ENCODE measurements at regions not wholly inside any gene's neighbourhood (a gene's known extent, or its start where the extent isn't known, plus 50 kb on each side); places are given as distances from the start of the nearest gene placed in this dataset.

DNA sequence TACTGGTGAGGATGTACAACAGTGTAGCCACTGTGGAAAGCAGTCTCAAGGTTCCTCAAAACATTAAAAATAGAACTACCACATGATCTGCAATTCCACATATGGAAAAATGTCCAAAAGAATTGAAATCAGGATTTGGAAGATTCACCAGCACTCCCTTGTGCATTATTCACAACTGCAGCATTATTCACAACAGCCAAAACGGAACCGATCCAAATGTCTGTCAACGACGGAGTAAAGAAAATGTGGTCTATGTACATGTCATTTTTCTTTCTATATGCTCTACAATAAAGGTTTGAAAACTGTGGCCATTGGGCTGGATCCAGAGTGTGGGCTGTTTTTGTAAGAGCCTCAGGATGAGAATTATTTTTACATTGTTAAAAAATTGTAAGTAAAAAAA lies 1206.1 kb upstream of the CELF2 start:
- DNase-seq = no peak
- no peak overlapping the region for H3K4me3 ChIP-seq
- intact Hi-C loops (cut with DNase I) = no loop called here
- no peak for TF ChIP-seq POLR2A (IDR thresholded peaks at IDR 0.05)
- TF ChIP-seq, protein P1, sequence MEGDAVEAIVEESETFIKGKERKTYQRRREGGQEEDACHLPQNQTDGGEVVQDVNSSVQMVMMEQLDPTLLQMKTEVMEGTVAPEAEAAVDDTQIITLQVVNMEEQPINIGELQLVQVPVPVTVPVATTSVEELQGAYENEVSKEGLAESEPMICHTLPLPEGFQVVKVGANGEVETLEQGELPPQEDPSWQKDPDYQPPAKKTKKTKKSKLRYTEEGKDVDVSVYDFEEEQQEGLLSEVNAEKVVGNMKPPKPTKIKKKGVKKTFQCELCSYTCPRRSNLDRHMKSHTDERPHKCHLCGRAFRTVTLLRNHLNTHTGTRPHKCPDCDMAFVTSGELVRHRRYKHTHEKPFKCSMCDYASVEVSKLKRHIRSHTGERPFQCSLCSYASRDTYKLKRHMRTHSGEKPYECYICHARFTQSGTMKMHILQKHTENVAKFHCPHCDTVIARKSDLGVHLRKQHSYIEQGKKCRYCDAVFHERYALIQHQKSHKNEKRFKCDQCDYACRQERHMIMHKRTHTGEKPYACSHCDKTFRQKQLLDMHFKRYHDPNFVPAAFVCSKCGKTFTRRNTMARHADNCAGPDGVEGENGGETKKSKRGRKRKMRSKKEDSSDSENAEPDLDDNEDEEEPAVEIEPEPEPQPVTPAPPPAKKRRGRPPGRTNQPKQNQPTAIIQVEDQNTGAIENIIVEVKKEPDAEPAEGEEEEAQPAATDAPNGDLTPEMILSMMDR (IDR thresholded peaks at IDR 0.05) = no peak
- no peaks in the 10 kb centered on the region for H3K4me1 ChIP-seq
- H3K27me3 ChIP-seq = no peaks in the 10 kb centered on the region
- no peaks in the 10 kb centered on the region for H3K36me3 ChIP-seq
- whole genome bisulfite sequencing, 2 donors = 82 to 93% methylated on average over 3 to 4 of the region's 4 CpGs
- no peaks in the 10 kb centered on the region for H3K9me3 ChIP-seq
- no peak overlapping the region for H3K27ac ChIP-seq

DNA sequence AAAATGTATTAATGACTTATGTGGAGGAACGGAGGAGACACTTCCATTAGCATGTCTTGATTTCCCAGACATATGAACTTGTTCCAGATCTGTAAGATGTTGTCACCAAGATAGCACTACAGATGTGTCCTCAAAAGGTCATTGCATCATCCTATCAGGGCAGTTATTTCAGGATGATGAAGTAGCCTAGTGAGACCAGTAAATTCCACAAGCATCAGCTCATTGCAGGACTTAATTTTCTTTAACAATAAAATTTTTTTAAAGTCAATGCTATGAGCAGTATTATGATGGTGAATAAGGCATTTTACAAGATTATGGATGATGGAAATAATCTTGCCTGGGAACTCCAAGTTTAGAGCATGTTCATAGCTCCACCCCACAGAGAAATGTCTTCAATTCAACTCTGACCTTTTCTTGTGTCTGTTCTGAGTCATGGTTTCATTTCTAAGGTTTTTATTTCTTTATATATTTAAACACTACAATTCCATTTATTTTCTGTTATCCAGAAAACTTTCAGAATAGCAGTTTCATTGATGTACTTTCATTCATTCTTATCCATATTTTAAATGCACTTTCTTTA lies 1203.3 kb upstream of the CELF2 start:
- no peaks in the 10 kb centered on the region for H3K4me1 ChIP-seq
- no peak for DNase-seq
- WGBS, 2 donors = 59 to 73% methylated on average over 1 of the region's 1 CpG
- no peak overlapping the region for H3K4me3 ChIP-seq
- H3K9me3 ChIP-seq = no peaks in the 10 kb centered on the region
- H3K36me3 ChIP-seq = no peaks in the 10 kb centered on the region
- intact Hi-C loops (cut with DNase I) = no loop called here
- no peaks in the 10 kb centered on the region for H3K27me3 ChIP-seq
- no peak overlapping the region for H3K27ac ChIP-seq
- no peak for TF ChIP-seq POLR2A (IDR thresholded peaks at IDR 0.05)
- TF ChIP-seq, protein P1 (IDR thresholded peaks at IDR 0.05) = no peak

DNA sequence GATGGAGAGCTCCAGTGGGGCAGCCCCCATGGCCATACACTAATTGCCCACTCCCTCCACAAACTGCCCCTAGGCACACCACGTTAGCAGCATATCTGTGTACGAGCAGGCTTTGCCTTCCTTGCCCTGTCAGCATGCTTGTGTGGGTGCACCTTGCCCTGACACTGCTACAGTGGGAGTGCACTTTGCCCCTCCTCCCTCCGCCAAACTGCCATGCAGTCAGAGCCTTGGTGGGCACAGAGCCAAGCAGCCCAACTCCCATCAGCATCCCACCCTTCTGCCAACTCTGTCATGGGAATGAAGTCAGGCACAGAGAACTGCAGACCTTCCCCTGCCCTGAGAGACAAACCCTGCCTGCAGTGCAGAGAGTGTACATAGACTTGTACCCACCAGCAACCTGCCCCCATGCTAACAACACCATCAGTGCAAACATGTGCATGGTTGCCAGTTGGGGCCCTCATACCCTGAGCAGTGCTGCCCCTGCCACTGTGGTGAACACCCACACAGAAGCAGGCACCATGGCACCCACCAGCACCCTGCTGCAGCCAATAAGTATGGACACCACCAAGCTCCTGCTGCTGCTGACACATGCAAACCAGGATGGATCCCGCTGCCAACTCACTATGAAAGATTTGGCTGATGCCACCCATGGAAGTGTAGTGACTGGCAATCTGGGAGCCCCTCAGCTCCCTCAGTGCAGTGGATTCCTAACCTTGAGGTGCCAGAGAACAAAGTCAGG lies 1197.7 kb upstream of the CELF2 start:
- 39 to 80% methylated on average over 1 to 3 of the region's 4 CpGs for whole genome bisulfite sequencing, 2 donors
- TF ChIP-seq POLR2A (IDR thresholded peaks at IDR 0.05) = no peak
- TF ChIP-seq, protein P1 (IDR thresholded peaks at IDR 0.05) = no peak
- DNase-seq = no peak
- Histone ChIP-seq H3K27ac (no peak overlapping the region), H3K4me1 (no peaks in the 10 kb centered on the region), H3K9me3 (no peaks in the 10 kb centered on the region), H3K27me3 (no peaks in the 10 kb centered on the region), H3K36me3 (no peaks in the 10 kb centered on the region), H3K4me3 (no peak overlapping the region)
- intact Hi-C loops (cut with DNase I) = no loop called here

DNA sequence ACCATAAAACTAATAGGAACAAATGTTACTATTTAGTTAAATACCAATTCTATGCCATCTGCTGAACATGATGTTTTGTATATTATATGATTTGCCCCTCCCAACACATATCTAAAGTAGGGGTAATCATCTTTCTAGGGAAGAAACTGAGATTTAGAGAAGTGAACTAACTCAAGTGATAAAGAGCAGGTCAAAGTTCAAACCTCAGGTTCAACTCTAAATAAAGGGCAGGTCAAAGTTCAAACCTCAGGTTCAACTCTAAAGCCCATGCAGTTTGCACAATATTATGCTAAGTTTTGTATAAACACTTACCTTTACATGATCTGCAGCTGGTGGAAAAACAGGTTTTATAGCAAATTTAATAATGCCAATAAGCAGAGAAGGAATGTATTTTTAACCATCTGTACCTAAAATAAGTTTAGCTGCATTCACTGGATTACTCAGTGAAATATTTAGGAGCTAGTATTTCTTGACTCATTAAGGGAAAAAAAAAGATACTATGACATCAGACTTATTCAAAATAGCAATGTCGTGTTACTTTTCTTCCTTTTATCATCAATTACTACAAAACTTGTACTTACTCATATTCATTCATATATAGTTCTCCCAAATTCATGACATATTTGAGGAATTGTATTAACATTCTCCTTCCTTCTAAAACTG lies 1194.3 kb upstream of the CELF2 start:
- TF ChIP-seq, protein P1 (IDR thresholded peaks at IDR 0.05) = no peak
- TF ChIP-seq POLR2A (IDR thresholded peaks at IDR 0.05) = no peak
- no peak overlapping the region for H3K27ac ChIP-seq
- H3K36me3 ChIP-seq = no peaks in the 10 kb centered on the region
- no peaks in the 10 kb centered on the region for H3K27me3 ChIP-seq
- 28 to 32% methylated on average over 1 of the region's 1 CpG for WGBS, 2 donors
- H3K9me3 ChIP-seq = no peaks in the 10 kb centered on the region
- no peak overlapping the region for H3K4me3 ChIP-seq
- no peak for DNase-seq
- no peaks in the 10 kb centered on the region for H3K4me1 ChIP-seq
- intact Hi-C loops (cut with DNase I) = no loop called here

DNA sequence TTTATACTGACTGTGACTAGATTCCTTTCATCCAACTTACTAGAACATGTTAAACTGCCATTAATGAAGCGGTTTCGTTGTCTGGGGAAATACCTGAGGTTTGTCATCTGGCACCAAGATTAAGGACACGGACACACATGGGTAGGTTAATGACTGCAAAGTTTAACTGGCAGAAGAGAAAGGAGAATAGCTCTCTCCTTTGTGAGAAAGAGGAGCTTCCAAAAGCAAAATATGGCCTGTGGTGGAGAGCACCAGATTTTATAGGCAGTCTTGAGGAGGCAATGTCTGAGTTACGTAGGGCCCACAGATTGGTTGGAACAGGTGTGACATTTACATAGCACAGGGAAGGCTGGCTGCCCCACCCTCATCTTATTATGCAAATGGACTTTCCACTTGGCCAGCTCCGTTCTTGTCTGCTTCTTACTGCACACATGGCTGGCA lies 1193.0 kb upstream of the CELF2 start:
- DNase-seq = no peak
- Histone ChIP-seq H3K27ac (no peak overlapping the region), H3K27me3 (no peaks in the 10 kb centered on the region), H3K4me3 (no peak overlapping the region), H3K36me3 (no peaks in the 10 kb centered on the region), H3K4me1 (no peaks in the 10 kb centered on the region), H3K9me3 (no peaks in the 10 kb centered on the region)
- WGBS, 2 donors = 43 to 67% methylated on average over 5 of the region's 5 CpGs
- intact Hi-C loops (cut with DNase I) = no loop called here
- TF ChIP-seq, protein P1 (IDR thresholded peaks at IDR 0.05) = no peak
- no peak for TF ChIP-seq POLR2A (IDR thresholded peaks at IDR 0.05)

All from esophagus squamous epithelium (tissue), 5 donors.